GM23338 (cell line): ENCODE measurements at regions not wholly inside any gene's neighbourhood (a gene's known extent, or its start where the extent isn't known, plus 50 kb on each side); places are given as distances from the start of the nearest gene placed in this dataset.

Experiments used
- ATAC-seq: fragments of 200-7000 bp; cut with Tn5 transposase; 3 replicates; pipeline ENCODE4 v1.9.1; 2020
- DNase-seq: peaks from one replicate; pipeline ENCODE4 v3.0.0-alpha.2; 2015; ENCODE audit warnings: low spot score
- H2AFZ ChIP-seq: fragments of 200-600 bp; sonication (generic); 2 replicates; pipeline ENCODE4 v1.8.0; 2016; ENCODE audit warnings: antibody characterized with exemption, mild to moderate bottlenecking, moderate library complexity
- H3F3A ChIP-seq: fragments of 200-600 bp; sonication (generic); replicated peaks from 2 replicates; pipeline ENCODE4 v1.8.0; 2017; ENCODE audit warnings: antibody characterized with exemption, mixed run types, low read depth
- H3K27ac ChIP-seq: fragments of 200-600 bp; sonication (generic); 2 replicates; pipeline ENCODE4 v1.6.1; 2016; ENCODE audit warnings: low read depth
- H3K27me3 ChIP-seq: fragments of 200-600 bp; sonication (generic); 2 replicates; pipeline ENCODE4 v1.8.0; 2016; ENCODE audit warnings: mild to moderate bottlenecking, mixed run types, moderate library complexity; ENCODE audit not compliant: insufficient read depth
- H3K36me3 ChIP-seq: fragments of 200-600 bp; sonication (generic); 2 replicates; pipeline ENCODE4 v1.8.0; 2016; ENCODE audit warnings: mild to moderate bottlenecking; ENCODE audit not compliant: insufficient read depth
- H3K4me1 ChIP-seq: fragments of 200-600 bp; sonication (generic); 2 replicates; pipeline ENCODE4 v1.8.0; 2016; ENCODE audit warnings: mild to moderate bottlenecking, moderate library complexity; ENCODE audit not compliant: insufficient read depth
- H3K4me2 ChIP-seq: fragments of 200-600 bp; sonication (generic); 2 replicates; pipeline ENCODE4 v1.7.1; 2017; ENCODE audit warnings: mixed run types
- H3K4me3 ChIP-seq: fragments of 200-600 bp; sonication (generic); 2 replicates; pipeline ENCODE4 v1.6.1; 2016; ENCODE audit warnings: mixed run types
- H3K79me2 ChIP-seq: fragments of 200-600 bp; sonication (generic); replicated peaks from 2 replicates; pipeline ENCODE4 v1.8.0; 2017; ENCODE audit warnings: mild to moderate bottlenecking; ENCODE audit not compliant: insufficient read depth
- H3K9me2 ChIP-seq: fragments of 200-600 bp; sonication (generic); 2 replicates; pipeline ENCODE4 v1.8.0; 2017; ENCODE audit not compliant: insufficient read depth
- H4K20me1 ChIP-seq: fragments of 200-600 bp; sonication (generic); replicated peaks from 2 replicates; pipeline ENCODE4 v1.8.0; 2017; ENCODE audit warnings: mild to moderate bottlenecking; ENCODE audit not compliant: insufficient read depth
- H3K27ac Mint-ChIP-seq: 2 replicates; pipeline ENCODE4 v1.8.0; 2020; ENCODE audit warnings: inconsistent platforms, mild to moderate bottlenecking, moderate library complexity, mixed read lengths
- H3K27me3 Mint-ChIP-seq: 3 replicates; pipeline ENCODE4 v1.8.0; 2022; ENCODE audit warnings: low read depth, mild to moderate bottlenecking, moderate library complexity, mixed read lengths, inconsistent platforms; ENCODE audit not compliant: insufficient read depth, poor library complexity
- H3K36me3 Mint-ChIP-seq: 3 replicates; pipeline ENCODE4 v1.8.0; 2021; ENCODE audit warnings: low read depth, mild to moderate bottlenecking, inconsistent platforms, moderate library complexity, mixed read lengths
- H3K4me1 Mint-ChIP-seq: 3 replicates; pipeline ENCODE4 v1.8.0; 2020; ENCODE audit warnings: mild to moderate bottlenecking, inconsistent platforms, mixed read lengths
- H3K4me3 Mint-ChIP-seq: 3 replicates; pipeline ENCODE4 v1.8.0; 2021; ENCODE audit warnings: moderate library complexity, mild to moderate bottlenecking, inconsistent platforms, mixed read lengths
- H3K9me3 Mint-ChIP-seq: 3 replicates; pipeline ENCODE4 v1.8.0; 2020; ENCODE audit warnings: moderate library complexity, mild to moderate bottlenecking, inconsistent platforms, mixed read lengths
- CREB1 ChIP-seq: fragments of 250-450 bp; sonication (Bioruptor Pico); IDR thresholded peaks from 2 replicates; pipeline ENCODE4 v1.5.0; 2020; ENCODE audit warnings: low read depth, mild to moderate bottlenecking, moderate library complexity
- CTCF ChIP-seq, 2 experiments: fragments of 200-600 bp in 1 of 2; sonication (generic) in 1 of 2; conservative IDR thresholded peaks; 2 replicates each; pipeline versions ENCODE4 v1.5.1 to v1.6.1; 2016 to 2017; ENCODE audit warnings: antibody characterized with exemption in 2 of 2, low read depth in 2 of 2, mild to moderate bottlenecking in 2 of 2, moderate library complexity in 1 of 2
- EZH2 ChIP-seq: fragments of 200-600 bp; sonication (generic); IDR thresholded peaks from one replicate; pipeline ENCODE4 v1.8.0; 2017; ENCODE audit warnings: antibody characterized with exemption, mild to moderate bottlenecking, low read depth; ENCODE audit not compliant: unreplicated experiment
- EZH2phosphoT487 ChIP-seq: fragments of 200-600 bp; sonication (generic); IDR thresholded peaks from one replicate; pipeline ENCODE4 v1.8.1; 2018; ENCODE audit warnings: antibody characterized with exemption; ENCODE audit not compliant: unreplicated experiment
- JUNB ChIP-seq: IDR thresholded peaks from one replicate; pipeline ENCODE4 v1.6.1; 2016; ENCODE audit warnings: antibody characterized with exemption; ENCODE audit not compliant: unreplicated experiment
- NANOG ChIP-seq: IDR thresholded peaks from 2 replicates; pipeline ENCODE4 v1.6.1; 2016; ENCODE audit warnings: antibody characterized with exemption, borderline replicate concordance
- POLR2AphosphoS5 ChIP-seq: IDR thresholded peaks from 2 replicates; pipeline ENCODE4 v1.6.1; 2016; ENCODE audit warnings: antibody characterized with exemption, low read depth
- REST ChIP-seq: IDR thresholded peaks from one replicate; pipeline ENCODE4 v1.6.1; 2018; ENCODE audit warnings: antibody characterized with exemption; ENCODE audit not compliant: unreplicated experiment
- STAT1 ChIP-seq: IDR thresholded peaks from one replicate; pipeline ENCODE4 v1.6.1; 2016; ENCODE audit warnings: antibody characterized with exemption; ENCODE audit not compliant: unreplicated experiment
- ZNF114 ChIP-seq: fragments of 250-450 bp; sonication (Bioruptor Pico); IDR thresholded peaks from 2 replicates; pipeline ENCODE4 v1.5.0; 2020; ENCODE audit warnings: mild to moderate bottlenecking, moderate library complexity
- ZNF331 ChIP-seq: fragments of 250-450 bp; sonication (Bioruptor Pico); IDR thresholded peaks from 2 replicates; pipeline ENCODE4 v1.5.0; 2020; ENCODE audit warnings: low read depth, mild to moderate bottlenecking, moderate library complexity
- TF ChIP-seq, protein P1 (sequence below): IDR thresholded peaks from 2 replicates; pipeline ENCODE4 v1.6.1; 2016; ENCODE audit warnings: antibody characterized with exemption
- TF ChIP-seq, protein P2 (sequence below): fragments of 250-450 bp; sonication (Bioruptor Pico); IDR thresholded peaks from 2 replicates; pipeline ENCODE4 v1.5.0; 2020; ENCODE audit warnings: mild to moderate bottlenecking, moderate library complexity

DNA sequence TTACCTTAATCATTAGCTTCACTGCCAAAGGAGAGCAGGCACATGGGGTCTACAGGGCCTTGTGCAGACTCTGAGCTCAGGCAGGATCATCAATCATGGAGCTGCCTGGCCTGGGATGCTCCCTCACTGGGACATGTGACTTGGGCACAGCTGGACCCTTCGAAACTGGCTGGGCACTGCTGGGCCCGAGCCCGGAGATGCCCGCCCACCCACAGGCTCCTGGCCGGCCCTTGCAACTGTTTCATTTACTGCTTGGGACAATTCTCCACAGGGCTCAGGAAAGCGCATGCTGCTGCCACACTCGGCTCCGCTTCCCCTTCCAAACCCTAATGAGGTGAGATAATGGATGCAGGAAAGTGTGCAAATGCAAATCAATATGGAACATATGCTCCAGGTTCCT lies 387.5 kb downstream of the TRIM36 start:
- H3K4me1 Mint-ChIP-seq, result no peaks in the 10 kb centered on the region
- H3K36me3 Mint-ChIP-seq, result no peaks in the 10 kb centered on the region
- ATAC-seq (no peak), DNase-seq (no peak)
- Histone ChIP-seq H3F3A (no peaks in the 10 kb centered on the region), H3K4me3 (no peak overlapping the region), H3K27me3 (no peaks in the 10 kb centered on the region), H3K27ac (no peak overlapping the region), H3K79me2 (no peaks in the 10 kb centered on the region), H4K20me1 (no peaks in the 10 kb centered on the region), H3K36me3 (no peaks in the 10 kb centered on the region), H3K4me2 (no peak overlapping the region), H3K9me2 (0 out of 2 replicates have a peak, but pooled peaks cover 3% of the 10 kb centered on the region), H3K4me1 (no peaks in the 10 kb centered on the region), H2AFZ (no peak overlapping the region)
- TF ChIP-seq, protein P1, sequence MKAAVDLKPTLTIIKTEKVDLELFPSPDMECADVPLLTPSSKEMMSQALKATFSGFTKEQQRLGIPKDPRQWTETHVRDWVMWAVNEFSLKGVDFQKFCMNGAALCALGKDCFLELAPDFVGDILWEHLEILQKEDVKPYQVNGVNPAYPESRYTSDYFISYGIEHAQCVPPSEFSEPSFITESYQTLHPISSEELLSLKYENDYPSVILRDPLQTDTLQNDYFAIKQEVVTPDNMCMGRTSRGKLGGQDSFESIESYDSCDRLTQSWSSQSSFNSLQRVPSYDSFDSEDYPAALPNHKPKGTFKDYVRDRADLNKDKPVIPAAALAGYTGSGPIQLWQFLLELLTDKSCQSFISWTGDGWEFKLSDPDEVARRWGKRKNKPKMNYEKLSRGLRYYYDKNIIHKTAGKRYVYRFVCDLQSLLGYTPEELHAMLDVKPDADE, result no peak
- TF ChIP-seq ZNF331 (CRISPR knock-in tag) (no peak), STAT1 (no peak), ZNF114 (CRISPR knock-in tag) (no peak), POLR2AphosphoS5 (no peak), CTCF (conservative IDR thresholded peaks at IDR 0.05; ENCODE audit: low read depth in 2 of 2) (no peak), REST (no peak), CREB1 (CRISPR knock-in tag) (no peak), JUNB (no peak), EZH2 (no peak), EZH2phosphoT487 (no peak), NANOG (no peak)
- TF ChIP-seq, protein P2, sequence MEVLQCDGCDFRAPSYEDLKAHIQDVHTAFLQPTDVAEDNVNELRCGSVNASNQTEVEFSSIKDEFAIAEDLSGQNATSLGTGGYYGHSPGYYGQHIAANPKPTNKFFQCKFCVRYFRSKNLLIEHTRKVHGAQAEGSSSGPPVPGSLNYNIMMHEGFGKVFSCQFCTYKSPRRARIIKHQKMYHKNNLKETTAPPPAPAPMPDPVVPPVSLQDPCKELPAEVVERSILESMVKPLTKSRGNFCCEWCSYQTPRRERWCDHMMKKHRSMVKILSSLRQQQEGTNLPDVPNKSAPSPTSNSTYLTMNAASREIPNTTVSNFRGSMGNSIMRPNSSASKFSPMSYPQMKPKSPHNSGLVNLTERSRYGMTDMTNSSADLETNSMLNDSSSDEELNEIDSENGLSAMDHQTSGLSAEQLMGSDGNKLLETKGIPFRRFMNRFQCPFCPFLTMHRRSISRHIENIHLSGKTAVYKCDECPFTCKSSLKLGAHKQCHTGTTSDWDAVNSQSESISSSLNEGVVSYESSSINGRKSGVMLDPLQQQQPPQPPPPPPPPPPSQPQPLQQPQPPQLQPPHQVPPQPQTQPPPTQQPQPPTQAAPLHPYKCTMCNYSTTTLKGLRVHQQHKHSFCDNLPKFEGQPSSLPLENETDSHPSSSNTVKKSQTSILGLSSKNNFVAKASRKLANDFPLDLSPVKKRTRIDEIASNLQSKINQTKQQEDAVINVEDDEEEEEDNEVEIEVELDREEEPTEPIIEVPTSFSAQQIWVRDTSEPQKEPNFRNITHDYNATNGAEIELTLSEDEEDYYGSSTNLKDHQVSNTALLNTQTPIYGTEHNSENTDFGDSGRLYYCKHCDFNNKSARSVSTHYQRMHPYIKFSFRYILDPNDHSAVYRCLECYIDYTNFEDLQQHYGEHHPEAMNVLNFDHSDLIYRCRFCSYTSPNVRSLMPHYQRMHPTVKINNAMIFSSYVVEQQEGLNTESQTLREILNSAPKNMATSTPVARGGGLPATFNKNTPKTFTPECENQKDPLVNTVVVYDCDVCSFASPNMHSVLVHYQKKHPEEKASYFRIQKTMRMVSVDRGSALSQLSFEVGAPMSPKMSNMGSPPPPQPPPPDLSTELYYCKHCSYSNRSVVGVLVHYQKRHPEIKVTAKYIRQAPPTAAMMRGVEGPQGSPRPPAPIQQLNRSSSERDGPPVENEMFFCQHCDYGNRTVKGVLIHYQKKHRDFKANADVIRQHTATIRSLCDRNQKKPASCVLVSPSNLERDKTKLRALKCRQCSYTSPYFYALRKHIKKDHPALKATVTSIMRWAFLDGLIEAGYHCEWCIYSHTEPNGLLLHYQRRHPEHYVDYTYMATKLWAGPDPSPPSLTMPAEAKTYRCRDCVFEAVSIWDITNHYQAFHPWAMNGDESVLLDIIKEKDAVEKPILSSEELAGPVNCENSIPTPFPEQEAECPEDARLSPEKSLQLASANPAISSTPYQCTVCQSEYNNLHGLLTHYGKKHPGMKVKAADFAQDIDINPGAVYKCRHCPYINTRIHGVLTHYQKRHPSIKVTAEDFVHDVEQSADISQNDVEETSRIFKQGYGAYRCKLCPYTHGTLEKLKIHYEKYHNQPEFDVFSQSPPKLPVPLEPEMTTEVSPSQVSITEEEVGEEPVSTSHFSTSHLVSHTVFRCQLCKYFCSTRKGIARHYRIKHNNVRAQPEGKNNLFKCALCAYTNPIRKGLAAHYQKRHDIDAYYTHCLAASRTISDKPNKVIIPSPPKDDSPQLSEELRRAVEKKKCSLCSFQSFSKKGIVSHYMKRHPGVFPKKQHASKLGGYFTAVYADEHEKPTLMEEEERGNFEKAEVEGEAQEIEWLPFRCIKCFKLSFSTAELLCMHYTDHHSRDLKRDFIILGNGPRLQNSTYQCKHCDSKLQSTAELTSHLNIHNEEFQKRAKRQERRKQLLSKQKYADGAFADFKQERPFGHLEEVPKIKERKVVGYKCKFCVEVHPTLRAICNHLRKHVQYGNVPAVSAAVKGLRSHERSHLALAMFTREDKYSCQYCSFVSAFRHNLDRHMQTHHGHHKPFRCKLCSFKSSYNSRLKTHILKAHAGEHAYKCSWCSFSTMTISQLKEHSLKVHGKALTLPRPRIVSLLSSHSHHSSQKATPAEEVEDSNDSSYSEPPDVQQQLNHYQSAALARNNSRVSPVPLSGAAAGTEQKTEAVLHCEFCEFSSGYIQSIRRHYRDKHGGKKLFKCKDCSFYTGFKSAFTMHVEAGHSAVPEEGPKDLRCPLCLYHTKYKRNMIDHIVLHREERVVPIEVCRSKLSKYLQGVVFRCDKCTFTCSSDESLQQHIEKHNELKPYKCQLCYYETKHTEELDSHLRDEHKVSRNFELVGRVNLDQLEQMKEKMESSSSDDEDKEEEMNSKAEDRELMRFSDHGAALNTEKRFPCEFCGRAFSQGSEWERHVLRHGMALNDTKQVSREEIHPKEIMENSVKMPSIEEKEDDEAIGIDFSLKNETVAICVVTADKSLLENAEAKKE, result no peak
- H3K27me3 Mint-ChIP-seq, result no peaks in the 10 kb centered on the region
- H3K9me3 Mint-ChIP-seq, result no peaks in the 10 kb centered on the region
- H3K4me3 Mint-ChIP-seq, result no peak overlapping the region
- no peak overlapping the region for H3K27ac Mint-ChIP-seq
